NT2/D1 (cell line): ENCODE measurements at regions not wholly inside any gene's neighbourhood (a gene's known extent, or its start where the extent isn't known, plus 50 kb on each side); places are given as distances from the start of the nearest gene placed in this dataset.

Experiments
- YY1 ChIP-seq: IDR thresholded peaks from 2 replicates; pipeline ENCODE4 v1.6.1; 2011; ENCODE audit not compliant: insufficient read length, insufficient read depth
- ZNF274 ChIP-seq: IDR thresholded peaks from 2 replicates; pipeline ENCODE4 v1.6.1; 2011; ENCODE audit warnings: mild to moderate bottlenecking, low read depth, low read length

- TF ChIP-seq ZNF274 = no peak
- TF ChIP-seq YY1 = no peak
Measured at GRCh38 chr5:103849934-103850333, 287.3 kb upstream of the NUDT12 start.
